Spleen (tissue), 7 donors: ENCODE measurements at regions not wholly inside any gene's neighbourhood (a gene's known extent, or its start where the extent isn't known, plus 50 kb on each side); places are given as distances from the start of the nearest gene placed in this dataset.

Source experiments
- POLR2A ChIP-seq, 3 donors: fragments of 450-650 bp; IDR thresholded peaks; one replicate each; pipeline ENCODE4 v1.5.1; 2017; ENCODE audit warnings: antibody characterized with exemption in 3 of 3, mild to moderate bottlenecking in 1 of 3
- POLR2AphosphoS5 ChIP-seq, 3 donors: sonication (generic); formaldehyde crosslinking; IDR thresholded peaks; one replicate each; pipeline ENCODE4 v1.5.1; 2017; ENCODE audit warnings: antibody characterized with exemption in 3 of 3
- TF ChIP-seq, protein P1 (sequence below), 11 experiments: fragments of 200-600 bp in 7 of 11; fragments of 450-650 bp in 4 of 11; sonication (generic) in 4 of 11; IDR thresholded peaks in 8 of 11; conservative IDR thresholded peaks in 3 of 11; 1 replicate in 7 of 11; 2 replicates in 4 of 11; pipeline versions ENCODE4 v1.4.0 to v1.8.0; 2016 to 2021; ENCODE audit warnings: antibody characterized with exemption in 11 of 11, inconsistent platforms in 4 of 11, mild to moderate bottlenecking in 1 of 11
- donor health status: DM: no; HTN: no; CAD: no; lungs with moderate emphysema.
- donor health status: DM: no; HTN: no; CAD: no.
- donor health status: DM: no; HTN: no; CAD: no.

- no peak for TF ChIP-seq POLR2A (IDR thresholded peaks at IDR 0.05)
- TF ChIP-seq, protein P1, sequence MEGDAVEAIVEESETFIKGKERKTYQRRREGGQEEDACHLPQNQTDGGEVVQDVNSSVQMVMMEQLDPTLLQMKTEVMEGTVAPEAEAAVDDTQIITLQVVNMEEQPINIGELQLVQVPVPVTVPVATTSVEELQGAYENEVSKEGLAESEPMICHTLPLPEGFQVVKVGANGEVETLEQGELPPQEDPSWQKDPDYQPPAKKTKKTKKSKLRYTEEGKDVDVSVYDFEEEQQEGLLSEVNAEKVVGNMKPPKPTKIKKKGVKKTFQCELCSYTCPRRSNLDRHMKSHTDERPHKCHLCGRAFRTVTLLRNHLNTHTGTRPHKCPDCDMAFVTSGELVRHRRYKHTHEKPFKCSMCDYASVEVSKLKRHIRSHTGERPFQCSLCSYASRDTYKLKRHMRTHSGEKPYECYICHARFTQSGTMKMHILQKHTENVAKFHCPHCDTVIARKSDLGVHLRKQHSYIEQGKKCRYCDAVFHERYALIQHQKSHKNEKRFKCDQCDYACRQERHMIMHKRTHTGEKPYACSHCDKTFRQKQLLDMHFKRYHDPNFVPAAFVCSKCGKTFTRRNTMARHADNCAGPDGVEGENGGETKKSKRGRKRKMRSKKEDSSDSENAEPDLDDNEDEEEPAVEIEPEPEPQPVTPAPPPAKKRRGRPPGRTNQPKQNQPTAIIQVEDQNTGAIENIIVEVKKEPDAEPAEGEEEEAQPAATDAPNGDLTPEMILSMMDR (IDR thresholded peaks at IDR 0.05 in 8 of 11, conservative IDR thresholded peaks at IDR 0.05 in 3 of 11), result no peak
- no peak for TF ChIP-seq POLR2AphosphoS5 (IDR thresholded peaks at IDR 0.05)
Observed at GRCh38 chr1:229846351-229846750, 220.3 kb downstream of the URB2 start.
